ENCODE measurements at regions not wholly inside any gene's neighbourhood (a gene's known extent, or its start where the extent isn't known, plus 50 kb on each side); places are given as distances from the start of the nearest gene placed in this dataset.

DNA sequence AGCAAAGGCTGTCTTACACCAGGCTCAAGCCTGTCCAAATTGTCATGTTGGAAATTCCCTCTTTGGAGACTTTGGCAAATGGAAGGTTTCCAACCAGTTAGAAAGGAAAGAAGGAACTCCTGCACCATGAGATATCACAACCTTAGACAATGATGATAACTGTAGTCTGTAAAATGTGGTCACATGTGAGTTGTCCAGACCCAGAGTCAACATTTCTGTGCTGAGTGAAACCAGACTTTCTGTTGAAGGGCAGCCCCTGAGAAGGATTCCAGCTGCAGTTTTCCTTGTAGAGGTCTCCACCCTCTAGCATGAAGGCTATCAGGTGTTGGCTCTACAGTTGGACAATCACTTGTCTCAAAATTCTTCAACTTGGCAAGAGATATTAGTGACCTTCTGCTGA lies 82.4 kb downstream of the SOX3 start:
- TF ChIP-seq EP300 (IDR thresholded peaks at IDR 0.05), result no peak
- TF ChIP-seq, protein P1, sequence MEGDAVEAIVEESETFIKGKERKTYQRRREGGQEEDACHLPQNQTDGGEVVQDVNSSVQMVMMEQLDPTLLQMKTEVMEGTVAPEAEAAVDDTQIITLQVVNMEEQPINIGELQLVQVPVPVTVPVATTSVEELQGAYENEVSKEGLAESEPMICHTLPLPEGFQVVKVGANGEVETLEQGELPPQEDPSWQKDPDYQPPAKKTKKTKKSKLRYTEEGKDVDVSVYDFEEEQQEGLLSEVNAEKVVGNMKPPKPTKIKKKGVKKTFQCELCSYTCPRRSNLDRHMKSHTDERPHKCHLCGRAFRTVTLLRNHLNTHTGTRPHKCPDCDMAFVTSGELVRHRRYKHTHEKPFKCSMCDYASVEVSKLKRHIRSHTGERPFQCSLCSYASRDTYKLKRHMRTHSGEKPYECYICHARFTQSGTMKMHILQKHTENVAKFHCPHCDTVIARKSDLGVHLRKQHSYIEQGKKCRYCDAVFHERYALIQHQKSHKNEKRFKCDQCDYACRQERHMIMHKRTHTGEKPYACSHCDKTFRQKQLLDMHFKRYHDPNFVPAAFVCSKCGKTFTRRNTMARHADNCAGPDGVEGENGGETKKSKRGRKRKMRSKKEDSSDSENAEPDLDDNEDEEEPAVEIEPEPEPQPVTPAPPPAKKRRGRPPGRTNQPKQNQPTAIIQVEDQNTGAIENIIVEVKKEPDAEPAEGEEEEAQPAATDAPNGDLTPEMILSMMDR (IDR thresholded peaks at IDR 0.05), result no peak
- TF ChIP-seq, protein P2, sequence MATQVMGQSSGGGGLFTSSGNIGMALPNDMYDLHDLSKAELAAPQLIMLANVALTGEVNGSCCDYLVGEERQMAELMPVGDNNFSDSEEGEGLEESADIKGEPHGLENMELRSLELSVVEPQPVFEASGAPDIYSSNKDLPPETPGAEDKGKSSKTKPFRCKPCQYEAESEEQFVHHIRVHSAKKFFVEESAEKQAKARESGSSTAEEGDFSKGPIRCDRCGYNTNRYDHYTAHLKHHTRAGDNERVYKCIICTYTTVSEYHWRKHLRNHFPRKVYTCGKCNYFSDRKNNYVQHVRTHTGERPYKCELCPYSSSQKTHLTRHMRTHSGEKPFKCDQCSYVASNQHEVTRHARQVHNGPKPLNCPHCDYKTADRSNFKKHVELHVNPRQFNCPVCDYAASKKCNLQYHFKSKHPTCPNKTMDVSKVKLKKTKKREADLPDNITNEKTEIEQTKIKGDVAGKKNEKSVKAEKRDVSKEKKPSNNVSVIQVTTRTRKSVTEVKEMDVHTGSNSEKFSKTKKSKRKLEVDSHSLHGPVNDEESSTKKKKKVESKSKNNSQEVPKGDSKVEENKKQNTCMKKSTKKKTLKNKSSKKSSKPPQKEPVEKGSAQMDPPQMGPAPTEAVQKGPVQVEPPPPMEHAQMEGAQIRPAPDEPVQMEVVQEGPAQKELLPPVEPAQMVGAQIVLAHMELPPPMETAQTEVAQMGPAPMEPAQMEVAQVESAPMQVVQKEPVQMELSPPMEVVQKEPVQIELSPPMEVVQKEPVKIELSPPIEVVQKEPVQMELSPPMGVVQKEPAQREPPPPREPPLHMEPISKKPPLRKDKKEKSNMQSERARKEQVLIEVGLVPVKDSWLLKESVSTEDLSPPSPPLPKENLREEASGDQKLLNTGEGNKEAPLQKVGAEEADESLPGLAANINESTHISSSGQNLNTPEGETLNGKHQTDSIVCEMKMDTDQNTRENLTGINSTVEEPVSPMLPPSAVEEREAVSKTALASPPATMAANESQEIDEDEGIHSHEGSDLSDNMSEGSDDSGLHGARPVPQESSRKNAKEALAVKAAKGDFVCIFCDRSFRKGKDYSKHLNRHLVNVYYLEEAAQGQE (IDR thresholded peaks at IDR 0.05), result no peak
- no peak for TF ChIP-seq POLR2A (IDR thresholded peaks at IDR 0.05; ENCODE audit: low read length)
- TF ChIP-seq, protein P3, sequence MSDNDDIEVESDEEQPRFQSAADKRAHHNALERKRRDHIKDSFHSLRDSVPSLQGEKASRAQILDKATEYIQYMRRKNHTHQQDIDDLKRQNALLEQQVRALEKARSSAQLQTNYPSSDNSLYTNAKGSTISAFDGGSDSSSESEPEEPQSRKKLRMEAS (IDR thresholded peaks at IDR 0.05), result no peak
- no peak for TF ChIP-seq CHD2 (IDR thresholded peaks at IDR 0.05; ENCODE audit: low read length, partially characterized antibody)
- TF ChIP-seq, protein P4, sequence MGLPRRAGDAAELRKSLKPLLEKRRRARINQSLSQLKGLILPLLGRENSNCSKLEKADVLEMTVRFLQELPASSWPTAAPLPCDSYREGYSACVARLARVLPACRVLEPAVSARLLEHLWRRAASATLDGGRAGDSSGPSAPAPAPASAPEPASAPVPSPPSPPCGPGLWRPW (IDR thresholded peaks at IDR 0.05), result no peak

Measured in A549 (cell line).